GM12865 (cell line): ENCODE measurements at regions not wholly inside any gene's neighbourhood (a gene's known extent, or its start where the extent isn't known, plus 50 kb on each side); places are given as distances from the start of the nearest gene placed in this dataset.

Experiments
- DNase-seq: peaks from one replicate; pipeline ENCODE4 v3.0.0; 2010; ENCODE audit warnings: low read depth
- H3K4me3 ChIP-seq: 2 replicates; pipeline ENCODE4 v1.5.1; 2011; ENCODE audit warnings: mild to moderate bottlenecking, low read depth, low read length, control low read depth
- TF ChIP-seq, protein P1 (sequence below): IDR thresholded peaks from 2 replicates; pipeline ENCODE4 v1.5.1; 2011; ENCODE audit warnings: low read length, control low read depth, low read depth, inconsistent platforms; ENCODE audit not compliant: insufficient read depth; ENCODE audit errors: missing control alignments

DNA sequence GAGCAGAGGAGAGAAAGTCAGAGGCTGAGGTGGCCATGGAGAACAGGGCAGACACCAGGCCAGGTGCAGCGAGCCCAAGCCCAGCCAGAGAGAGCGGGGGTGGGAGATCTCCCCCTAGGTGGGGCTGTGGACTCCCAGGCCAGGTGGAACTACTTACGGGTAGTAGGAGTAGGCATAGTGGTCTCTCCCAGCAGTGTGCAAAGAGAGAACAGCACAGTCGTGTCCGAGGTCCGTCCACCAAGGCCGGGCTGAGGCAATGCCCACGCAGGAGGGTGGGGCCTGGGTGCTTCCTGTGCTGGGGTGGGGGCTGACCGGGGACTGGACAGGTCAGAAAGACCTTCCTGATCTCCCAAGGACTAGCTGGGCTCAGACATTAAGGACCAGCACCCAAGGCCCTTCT, 263.7 kb downstream of the PTPRU start:
- H3K4me3 ChIP-seq: no peak overlapping the region
- TF ChIP-seq, protein P1, sequence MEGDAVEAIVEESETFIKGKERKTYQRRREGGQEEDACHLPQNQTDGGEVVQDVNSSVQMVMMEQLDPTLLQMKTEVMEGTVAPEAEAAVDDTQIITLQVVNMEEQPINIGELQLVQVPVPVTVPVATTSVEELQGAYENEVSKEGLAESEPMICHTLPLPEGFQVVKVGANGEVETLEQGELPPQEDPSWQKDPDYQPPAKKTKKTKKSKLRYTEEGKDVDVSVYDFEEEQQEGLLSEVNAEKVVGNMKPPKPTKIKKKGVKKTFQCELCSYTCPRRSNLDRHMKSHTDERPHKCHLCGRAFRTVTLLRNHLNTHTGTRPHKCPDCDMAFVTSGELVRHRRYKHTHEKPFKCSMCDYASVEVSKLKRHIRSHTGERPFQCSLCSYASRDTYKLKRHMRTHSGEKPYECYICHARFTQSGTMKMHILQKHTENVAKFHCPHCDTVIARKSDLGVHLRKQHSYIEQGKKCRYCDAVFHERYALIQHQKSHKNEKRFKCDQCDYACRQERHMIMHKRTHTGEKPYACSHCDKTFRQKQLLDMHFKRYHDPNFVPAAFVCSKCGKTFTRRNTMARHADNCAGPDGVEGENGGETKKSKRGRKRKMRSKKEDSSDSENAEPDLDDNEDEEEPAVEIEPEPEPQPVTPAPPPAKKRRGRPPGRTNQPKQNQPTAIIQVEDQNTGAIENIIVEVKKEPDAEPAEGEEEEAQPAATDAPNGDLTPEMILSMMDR: no peak
- no peak for DNase-seq

DNA sequence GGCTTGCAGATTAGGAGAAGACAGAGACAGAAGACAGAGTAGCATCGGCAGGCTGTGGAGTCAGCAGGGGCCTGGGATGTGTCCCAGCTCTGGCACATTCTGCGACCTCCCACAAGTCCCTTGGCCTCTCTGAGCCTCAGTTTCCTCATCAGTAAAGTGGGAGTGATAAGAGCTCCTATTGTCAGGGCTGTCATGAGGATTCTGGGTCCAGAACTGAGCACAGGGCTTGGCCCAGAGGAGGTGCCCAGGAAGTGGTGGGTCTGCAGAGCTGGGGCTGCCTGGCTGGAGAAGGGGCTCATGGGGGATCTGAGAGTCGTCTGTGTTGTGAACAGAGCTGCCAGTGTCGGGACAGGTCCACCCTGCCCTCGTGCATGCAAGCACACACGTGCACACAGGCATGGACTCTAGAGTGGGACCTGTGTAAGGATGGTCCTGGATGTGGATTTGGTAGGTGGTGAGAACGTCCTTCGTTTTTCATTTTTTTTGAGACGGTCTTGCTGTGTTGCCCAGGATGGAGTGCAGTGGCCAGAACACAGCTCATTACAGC, 262.9 kb downstream of the PTPRU start:
- TF ChIP-seq, protein P1: no peak
- no peak for DNase-seq
- H3K4me3 ChIP-seq: no peak overlapping the region

DNA sequence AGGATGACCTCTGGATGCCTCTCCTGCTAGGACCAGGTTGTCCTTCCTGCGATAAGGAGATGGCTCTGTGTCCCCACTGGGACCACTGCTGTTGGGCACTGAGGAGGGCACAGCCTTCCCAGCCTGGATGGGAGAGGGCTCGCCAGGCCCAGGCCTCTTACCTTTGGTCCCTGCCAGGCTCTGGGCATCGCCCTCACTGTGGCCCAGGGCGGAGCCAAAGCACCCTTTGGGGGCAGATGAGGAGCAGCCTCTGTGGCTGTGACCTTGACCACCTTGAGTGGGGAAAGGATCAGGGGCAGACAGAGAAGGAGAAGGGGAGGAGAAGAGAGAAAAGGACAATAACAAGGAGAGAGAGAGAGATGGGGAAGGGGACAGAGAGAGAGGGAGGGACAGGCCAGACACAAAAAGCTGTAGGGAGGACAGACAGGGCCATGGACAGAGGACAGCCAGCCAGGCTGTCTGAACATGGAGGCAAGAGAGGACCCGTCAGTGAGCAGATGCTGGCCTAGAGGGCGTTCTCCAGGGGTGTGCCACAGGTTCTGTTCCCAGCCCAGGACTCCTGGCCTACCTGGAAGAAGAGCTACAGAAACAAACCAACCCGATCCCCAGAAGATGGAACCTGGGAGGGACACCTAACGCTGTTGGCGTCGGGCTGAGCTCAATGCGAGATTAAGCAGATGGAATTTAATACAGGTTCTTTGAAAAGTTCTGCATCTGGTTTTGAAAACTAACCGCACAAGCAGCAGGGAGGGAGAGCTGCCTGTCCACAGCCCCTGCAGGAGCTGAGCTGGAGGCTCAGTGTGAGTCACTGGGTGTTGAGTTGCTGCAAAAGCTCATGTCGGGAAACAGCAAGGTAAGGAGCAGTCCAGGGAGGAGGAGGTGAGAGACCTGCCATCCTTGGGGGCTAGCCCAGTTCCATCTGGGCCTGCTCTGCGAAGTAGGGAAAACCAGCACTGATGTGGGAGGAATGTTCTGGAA, 262.1 kb downstream of the PTPRU start:
- H3K4me3 ChIP-seq: no peak overlapping the region
- no peak for DNase-seq
- TF ChIP-seq, protein P1: no peak

DNA sequence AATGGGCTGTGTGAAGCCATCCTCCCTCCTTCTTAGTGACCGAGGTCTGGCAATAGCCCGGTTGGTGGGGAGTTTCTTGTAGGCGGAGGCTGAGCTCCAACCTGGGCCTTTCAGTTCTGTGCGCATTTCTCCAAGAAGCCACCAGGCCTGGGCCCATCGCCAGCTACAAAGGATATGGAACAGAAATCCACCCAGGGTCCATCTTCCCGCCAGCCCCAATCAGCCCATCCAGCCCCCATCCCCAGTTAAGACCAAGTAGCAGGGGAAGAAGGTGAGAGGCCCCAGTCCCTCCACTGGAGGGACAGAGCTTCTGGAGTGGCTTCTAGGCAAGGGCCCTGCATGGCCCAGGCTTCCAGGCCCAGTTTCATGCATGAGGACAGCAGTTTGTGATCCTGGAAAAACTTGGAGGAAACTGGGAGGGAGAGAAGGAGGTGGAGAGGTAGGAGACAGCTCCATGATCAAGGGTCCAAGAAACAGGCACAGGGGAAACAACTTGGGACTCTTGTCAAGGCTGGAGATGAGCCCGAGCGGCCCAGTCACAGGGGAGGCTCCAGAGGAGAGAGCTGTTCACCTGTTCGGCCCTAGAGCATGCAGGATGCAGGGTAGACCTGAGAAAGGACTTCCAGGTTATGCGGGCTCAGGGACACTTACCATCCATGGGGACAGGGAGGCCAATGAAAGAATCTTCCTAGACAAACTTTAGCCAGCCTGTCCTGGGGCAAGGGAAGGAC, 261.2 kb downstream of the PTPRU start:
- no peak overlapping the region for H3K4me3 ChIP-seq
- DNase-seq: no peak
- TF ChIP-seq, protein P1: no peak

DNA sequence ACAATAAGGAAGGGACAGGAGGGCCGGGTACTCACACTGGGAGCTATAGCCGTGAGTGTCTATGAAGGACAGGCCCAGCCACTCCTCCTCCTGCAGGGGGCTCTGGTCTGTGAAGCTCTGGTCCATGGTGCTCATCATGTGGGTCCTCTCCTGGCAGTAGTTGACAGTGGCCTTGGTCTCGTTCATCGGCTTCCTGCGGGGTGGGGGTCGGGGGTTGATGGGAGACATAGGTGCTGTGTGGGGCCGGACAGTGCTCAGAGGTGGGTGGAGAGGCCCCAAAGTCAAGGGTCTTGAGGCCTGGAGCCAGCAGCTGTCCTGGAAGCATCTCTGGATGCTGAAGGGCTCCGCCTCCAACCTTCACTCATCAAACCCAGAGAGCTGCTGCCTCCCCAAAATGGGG, 260.4 kb downstream of the PTPRU start:
- DNase-seq: no peak
- TF ChIP-seq, protein P1: no peak
- H3K4me3 ChIP-seq: no peak overlapping the region

DNA sequence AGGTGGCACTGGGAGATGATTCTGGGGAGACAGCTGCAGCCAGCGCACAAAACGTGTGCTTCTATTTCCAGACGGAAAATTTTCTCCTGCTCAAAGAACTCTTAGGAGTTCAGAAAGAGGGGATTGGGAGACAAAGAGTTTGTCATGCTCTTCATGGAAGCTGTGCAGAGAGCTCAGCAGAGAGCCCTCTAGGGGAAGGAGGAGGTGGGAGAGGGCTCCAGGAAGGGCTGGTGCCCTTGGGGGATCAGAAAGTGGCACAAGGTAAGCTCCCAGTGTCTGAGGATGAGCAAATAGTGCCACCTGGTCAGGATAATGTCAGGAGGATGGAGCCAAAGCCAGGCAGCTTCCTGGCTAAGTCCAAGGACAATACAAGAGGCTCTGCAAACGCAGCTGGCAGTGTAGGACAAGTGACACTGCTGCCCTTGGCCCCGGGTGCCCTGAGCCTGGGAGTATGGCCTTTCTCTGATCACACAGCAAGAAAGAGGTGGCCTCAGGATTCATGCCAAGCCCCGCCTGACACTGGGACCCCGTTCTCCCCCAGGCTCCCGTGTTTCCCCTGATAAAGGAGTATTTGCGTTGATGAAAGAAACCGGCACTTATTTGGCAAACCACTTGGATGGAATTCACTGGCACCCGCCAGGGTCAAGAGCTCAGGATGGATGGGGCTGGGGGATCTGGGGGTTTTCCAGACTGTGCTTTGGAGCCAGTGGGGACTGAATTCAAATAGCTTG, 254.0 kb downstream of the PTPRU start:
- DNase-seq: no peak
- no peak overlapping the region for H3K4me3 ChIP-seq
- TF ChIP-seq, protein P1: no peak
